ENCODE measurements at regions not wholly inside any gene's neighbourhood (a gene's known extent, or its start where the extent isn't known, plus 50 kb on each side); places are given as distances from the start of the nearest gene placed in this dataset.

GRCh38 chr11:109971184-109971523, 122.0 kb upstream of the ZC3H12C start:
- TF ChIP-seq REST (IDR thresholded peaks at IDR 0.05; ENCODE audit: low read depth) (no peak), TCF12 (IDR thresholded peaks at IDR 0.05; ENCODE audit: low read depth) (no peak), YY1 (IDR thresholded peaks at IDR 0.05; ENCODE audit: low read depth) (no peak), CEBPB (IDR thresholded peaks at IDR 0.05) (no peak), FOXM1 (IDR thresholded peaks at IDR 0.05; ENCODE audit: borderline replicate concordance, low read depth) (no peak), RAD21 (IDR thresholded peaks at IDR 0.05; ENCODE audit: low read depth) (no peak), TAF1 (IDR thresholded peaks at IDR 0.05; ENCODE audit: low read depth) (no peak), CREB1 (IDR thresholded peaks at IDR 0.05; ENCODE audit: low read depth) (no peak), EGR1 (IDR thresholded peaks at IDR 0.05) (no peak), NFIC (IDR thresholded peaks at IDR 0.05) (no peak), EP300 (IDR thresholded peaks at IDR 0.05; ENCODE audit: borderline replicate concordance) (no peak), MAX (IDR thresholded peaks at IDR 0.05) (no peak), ZBTB7A (IDR thresholded peaks at IDR 0.05; ENCODE audit: low read depth) (no peak)

Measured in Ishikawa (cell line).